Kidney (tissue), 13 donors: ENCODE measurements at regions not wholly inside any gene's neighbourhood (a gene's known extent, or its start where the extent isn't known, plus 50 kb on each side); places are given as distances from the start of the nearest gene placed in this dataset.

Source experiments
- DNase-seq, 5 donors: peaks; one replicate each; pipeline ENCODE4 v3.0.0-alpha.2; 2013 to 2020
- FAIRE-seq: peaks from 2 replicates; lab custom pipeline; 2012; peaks lifted over from hg19 to GRCh38; lab: Jason Lieb, UNC
- H3K27ac ChIP-seq, 2 donors: one replicate each; pipeline ENCODE4 v1.7.0; 2013; ENCODE audit warnings: low read depth in 2 of 2, low read length in 2 of 2, inconsistent platforms in 1 of 2
- H3K27me3 ChIP-seq: one replicate; pipeline ENCODE4 v1.7.1; 2013; ENCODE audit warnings: low read length, inconsistent platforms; ENCODE audit not compliant: control insufficient read depth, insufficient read depth
- H3K36me3 ChIP-seq, 3 donors: one replicate each; pipeline versions ENCODE4 v1.7.0 to v1.7.1; 2013; ENCODE audit warnings: low read length in 3 of 3, control low read depth in 1 of 3, inconsistent platforms in 1 of 3; ENCODE audit not compliant: insufficient read depth in 3 of 3, control insufficient read depth in 2 of 3
- H3K4me1 ChIP-seq, 3 donors: one replicate each; pipeline versions ENCODE4 v1.7.0 to v1.7.1; 2013; ENCODE audit warnings: low read length in 3 of 3, inconsistent platforms in 1 of 3, low read depth in 1 of 3; ENCODE audit not compliant: control insufficient read depth in 2 of 3, insufficient read depth in 2 of 3
- H3K4me3 ChIP-seq, 3 donors: one replicate each; pipeline versions ENCODE4 v1.7.0 to v1.8.1; 2013; ENCODE audit warnings: low read length in 3 of 3, control low read depth in 1 of 3, inconsistent platforms in 1 of 3
- H3K9ac ChIP-seq, 3 donors: one replicate each; pipeline versions ENCODE4 v1.7.0 to v1.7.1; 2013; ENCODE audit warnings: low read length in 3 of 3, control low read depth in 1 of 3, inconsistent platforms in 1 of 3
- H3K9me3 ChIP-seq, 3 donors: one replicate each; pipeline versions ENCODE4 v1.7.0 to v1.7.1; 2013; ENCODE audit warnings: low read length in 3 of 3, control low read depth in 1 of 3, inconsistent platforms in 1 of 3; ENCODE audit not compliant: control insufficient read depth in 2 of 3, insufficient read depth in 1 of 3
- intact Hi-C: fragments of 100-400 bp; cut with DNase I; formaldehyde crosslinking; loops from one replicate; pipeline ENCODE4 v1.11.1; 2022
- TF ChIP-seq, protein P1 (sequence below): IDR thresholded peaks from 3 replicates; pipeline ENCODE4 v1.5.1; 2012; ENCODE audit warnings: mild to moderate bottlenecking, moderate library complexity, borderline replicate concordance; ENCODE audit not compliant: insufficient read depth; ENCODE audit errors: extremely low read depth
- donor health status: control.
- donor health status: control.
- donor health status: control.
- donor health status: control.
- donor health status: control.
- donor health status: DM: yes; HTN: yes; CAD: no.
- donor health status: Normal renal cell carcinoma (clear cell type).

- intact Hi-C loops = no loop called here
- no peaks in the 10 kb centered on the region for H3K27me3 ChIP-seq
- H3K4me3 ChIP-seq = no peak overlapping the region
- no peaks in the 10 kb centered on the region for H3K36me3 ChIP-seq
- H3K9me3 ChIP-seq = no peaks in the 10 kb centered on the region
- DNase-seq (no peak), FAIRE-seq (no peak)
- TF ChIP-seq, protein P1, sequence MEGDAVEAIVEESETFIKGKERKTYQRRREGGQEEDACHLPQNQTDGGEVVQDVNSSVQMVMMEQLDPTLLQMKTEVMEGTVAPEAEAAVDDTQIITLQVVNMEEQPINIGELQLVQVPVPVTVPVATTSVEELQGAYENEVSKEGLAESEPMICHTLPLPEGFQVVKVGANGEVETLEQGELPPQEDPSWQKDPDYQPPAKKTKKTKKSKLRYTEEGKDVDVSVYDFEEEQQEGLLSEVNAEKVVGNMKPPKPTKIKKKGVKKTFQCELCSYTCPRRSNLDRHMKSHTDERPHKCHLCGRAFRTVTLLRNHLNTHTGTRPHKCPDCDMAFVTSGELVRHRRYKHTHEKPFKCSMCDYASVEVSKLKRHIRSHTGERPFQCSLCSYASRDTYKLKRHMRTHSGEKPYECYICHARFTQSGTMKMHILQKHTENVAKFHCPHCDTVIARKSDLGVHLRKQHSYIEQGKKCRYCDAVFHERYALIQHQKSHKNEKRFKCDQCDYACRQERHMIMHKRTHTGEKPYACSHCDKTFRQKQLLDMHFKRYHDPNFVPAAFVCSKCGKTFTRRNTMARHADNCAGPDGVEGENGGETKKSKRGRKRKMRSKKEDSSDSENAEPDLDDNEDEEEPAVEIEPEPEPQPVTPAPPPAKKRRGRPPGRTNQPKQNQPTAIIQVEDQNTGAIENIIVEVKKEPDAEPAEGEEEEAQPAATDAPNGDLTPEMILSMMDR = no peak
- H3K9ac ChIP-seq = no peak overlapping the region
- H3K4me1 ChIP-seq = no peaks in the 10 kb centered on the region
- no peak overlapping the region for H3K27ac ChIP-seq
Measured at GRCh38 chr2:188131281-188131680, 160.4 kb upstream of the GULP1 start.

DNA sequence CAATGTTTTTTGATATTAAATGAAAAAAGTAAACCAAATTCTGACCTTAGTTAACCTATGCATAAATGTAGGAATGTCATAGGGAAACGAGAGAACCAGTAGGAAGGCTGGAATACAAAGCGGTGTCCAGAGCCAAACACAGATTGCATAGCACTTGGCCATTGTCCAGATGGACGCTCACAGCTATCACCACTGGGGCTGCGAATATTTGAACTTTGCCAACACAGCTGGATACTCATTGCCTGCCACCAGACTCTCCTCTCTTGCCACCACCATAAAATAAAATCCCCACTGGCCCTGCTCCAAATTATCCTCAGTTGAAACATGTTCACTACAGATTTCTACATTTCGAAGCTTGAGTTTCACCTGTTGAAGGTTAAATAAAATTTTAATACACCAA is 159.3 kb upstream of the GULP1 start:
- intact Hi-C loops = no loop called here
- TF ChIP-seq, protein P1 = no peak
- FAIRE-seq (no peak), DNase-seq (no peak)
- Histone ChIP-seq H3K4me1 (no peaks in the 10 kb centered on the region), H3K27me3 (no peaks in the 10 kb centered on the region), H3K27ac (no peak overlapping the region), H3K4me3 (no peak overlapping the region), H3K36me3 (no peaks in the 10 kb centered on the region), H3K9ac (no peak overlapping the region), H3K9me3 (no peaks in the 10 kb centered on the region)

GRCh38 chr2:188134241-188134640 is 157.4 kb upstream of the GULP1 start:
- no peak for FAIRE-seq
- no peak overlapping the region for H3K4me3 ChIP-seq
- H3K27me3 ChIP-seq = no peaks in the 10 kb centered on the region
- no peaks in the 10 kb centered on the region for H3K36me3 ChIP-seq
- no peak overlapping the region for H3K9ac ChIP-seq
- H3K27ac ChIP-seq = no peak overlapping the region
- DNase-seq = no peak
- H3K4me1 ChIP-seq = no peaks in the 10 kb centered on the region
- intact Hi-C loops = no loop called here
- TF ChIP-seq, protein P1 = no peak
- no peaks in the 10 kb centered on the region for H3K9me3 ChIP-seq

GRCh38 chr2:188138313-188138712 is 153.4 kb upstream of the GULP1 start:
- H3K27ac ChIP-seq = no peak overlapping the region
- no peak for DNase-seq
- no peaks in the 10 kb centered on the region for H3K36me3 ChIP-seq
- H3K27me3 ChIP-seq = no peaks in the 10 kb centered on the region
- no peaks in the 10 kb centered on the region for H3K4me1 ChIP-seq
- no peak overlapping the region for H3K9ac ChIP-seq
- TF ChIP-seq, protein P1 = no peak
- H3K9me3 ChIP-seq = no peaks in the 10 kb centered on the region
- no peak for FAIRE-seq
- H3K4me3 ChIP-seq = no peak overlapping the region
- intact Hi-C loops = no loop called here
